ENCODE measurements at regions not wholly inside any gene's neighbourhood (a gene's known extent, or its start where the extent isn't known, plus 50 kb on each side); places are given as distances from the start of the nearest gene placed in this dataset.

GRCh38 chr15:95262866-95263564 is 1031.7 kb downstream of the MCTP2 start:
- peak; percentile 77 for DNase-seq

DNA sequence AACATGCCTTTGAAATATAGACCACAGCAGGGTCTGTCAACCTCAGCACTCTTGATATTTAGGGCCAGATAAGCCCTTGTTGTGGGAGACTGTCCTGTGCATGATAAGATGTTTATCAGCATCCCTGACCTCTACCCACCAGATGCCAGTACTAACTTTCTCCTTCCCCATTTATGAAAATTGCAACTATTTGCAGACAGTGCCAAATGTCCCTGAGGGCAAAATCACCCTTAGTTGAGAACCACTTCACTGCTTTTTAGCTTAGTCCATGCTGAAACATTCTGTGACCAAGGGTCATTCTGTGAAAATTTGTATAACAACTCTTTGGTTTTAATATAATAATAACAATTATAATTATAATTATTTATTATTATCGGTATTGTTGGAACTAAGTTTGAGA is 1032.4 kb downstream of the MCTP2 start:
- DNase-seq: no peak

GRCh38 chr15:95265419-95265997 is 1034.1 kb downstream of the MCTP2 start:
- DNase-seq: no peak

DNA sequence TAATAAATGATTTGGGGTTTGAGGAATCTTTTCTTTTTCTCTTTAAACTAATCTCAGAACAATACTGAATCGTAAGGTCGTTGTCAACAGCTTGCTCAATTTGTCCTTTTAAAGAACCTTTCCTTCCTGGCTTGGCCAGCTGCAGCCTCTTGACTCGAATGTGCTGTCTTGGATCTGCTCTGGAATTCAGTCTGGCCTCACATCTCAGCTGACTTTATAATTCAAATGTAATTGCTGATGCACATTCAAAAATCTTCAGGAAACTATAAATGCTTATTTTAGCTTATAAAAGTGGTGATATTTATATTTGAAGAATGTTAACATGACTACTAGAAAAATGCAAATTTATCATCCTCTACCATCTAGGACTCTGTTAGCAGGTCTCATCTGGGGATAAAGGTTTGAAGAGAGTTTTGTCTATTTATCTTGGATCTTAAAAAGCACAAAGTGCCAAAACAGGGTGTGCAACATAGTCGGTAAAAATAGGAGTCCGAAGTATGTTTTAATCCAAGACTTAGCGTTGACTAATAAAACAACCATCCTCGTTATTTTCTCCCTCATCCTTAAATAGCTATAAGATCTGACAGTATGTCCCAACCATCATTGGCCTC is 1035.2 kb downstream of the MCTP2 start:
- DNase-seq: no peak

DNA sequence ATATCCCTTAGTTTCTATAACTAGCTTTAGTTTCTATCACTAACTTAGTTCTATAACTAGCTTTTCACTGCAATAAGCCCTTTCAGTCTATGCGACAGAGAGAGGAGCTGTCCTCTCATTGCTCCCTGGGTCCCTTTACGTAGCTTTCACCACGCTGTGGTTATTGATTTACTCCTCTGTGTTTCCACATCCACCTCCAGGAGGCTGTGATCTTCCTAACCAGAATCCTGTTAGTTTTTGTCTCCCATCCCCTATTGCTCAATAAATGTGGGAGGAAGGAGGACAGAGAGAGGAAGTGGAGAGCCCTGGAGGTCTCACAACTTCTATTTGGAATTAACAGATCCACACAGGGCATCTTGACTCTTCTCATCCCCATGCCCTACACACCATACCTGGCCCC is 1036.1 kb downstream of the MCTP2 start:
- DNase-seq: no peak

DNA sequence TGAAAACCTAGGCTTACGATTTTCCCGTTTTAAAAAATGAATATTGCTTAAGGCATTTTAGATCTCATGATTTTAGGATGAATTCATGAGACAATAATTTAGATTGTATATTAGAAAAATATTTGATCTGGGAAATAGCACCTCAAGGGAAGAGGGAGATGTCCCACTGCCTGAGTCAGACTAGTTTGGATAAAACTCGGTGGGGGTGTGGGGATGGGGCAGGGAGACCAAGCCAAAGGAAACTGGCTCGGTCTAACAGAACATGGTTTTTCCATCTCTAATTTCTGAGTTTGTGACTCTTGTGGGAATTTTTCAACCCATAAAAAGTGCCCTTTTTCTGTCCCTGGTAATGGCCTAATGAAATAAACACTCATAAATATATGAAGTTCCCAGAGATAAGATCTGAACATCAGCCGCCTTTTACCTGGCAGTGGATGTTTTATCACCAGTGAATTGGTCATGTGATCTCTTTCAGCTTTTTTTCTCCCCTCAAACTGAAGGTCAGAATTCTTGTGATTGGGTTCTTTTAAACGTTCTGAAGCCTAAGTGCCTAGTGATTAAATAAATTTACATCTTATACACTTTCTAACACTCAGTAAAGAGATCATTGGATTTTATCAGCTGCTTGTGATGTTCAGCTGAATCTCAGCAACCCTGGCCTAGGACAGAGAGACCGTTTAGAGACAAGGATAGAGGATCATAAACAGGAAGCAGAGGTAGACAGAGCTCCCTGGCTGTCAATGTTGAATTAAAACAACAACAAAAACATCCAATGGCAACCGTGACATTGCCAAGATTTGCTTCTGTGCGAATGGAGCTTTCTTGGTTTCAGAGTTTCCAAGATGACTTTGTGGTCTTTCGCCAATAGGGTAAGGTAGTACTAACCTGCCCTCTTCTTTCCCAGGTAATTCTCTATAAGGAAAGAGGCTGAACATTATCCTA is 1038.2 kb downstream of the MCTP2 start:
- DNase-seq: no peak

DNA sequence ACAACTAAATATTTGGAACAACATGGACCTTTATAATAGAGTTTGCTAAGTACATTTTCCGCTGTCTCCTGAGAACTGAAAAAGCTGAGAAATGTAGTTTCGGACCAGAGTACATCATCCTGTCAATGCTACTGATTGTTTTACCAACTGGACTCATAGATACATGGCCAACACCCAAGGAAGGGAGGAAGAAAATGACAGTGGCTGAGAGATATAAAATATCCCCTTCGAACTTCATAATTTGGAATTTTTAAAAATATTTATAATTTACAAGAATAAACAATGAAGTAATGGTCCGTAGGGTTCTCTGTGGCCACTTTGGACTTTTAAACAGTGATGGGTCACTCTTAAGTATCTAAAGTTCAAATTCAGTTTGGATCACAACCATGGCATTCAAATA is 1042.7 kb downstream of the MCTP2 start:
- no peak for DNase-seq

DNA sequence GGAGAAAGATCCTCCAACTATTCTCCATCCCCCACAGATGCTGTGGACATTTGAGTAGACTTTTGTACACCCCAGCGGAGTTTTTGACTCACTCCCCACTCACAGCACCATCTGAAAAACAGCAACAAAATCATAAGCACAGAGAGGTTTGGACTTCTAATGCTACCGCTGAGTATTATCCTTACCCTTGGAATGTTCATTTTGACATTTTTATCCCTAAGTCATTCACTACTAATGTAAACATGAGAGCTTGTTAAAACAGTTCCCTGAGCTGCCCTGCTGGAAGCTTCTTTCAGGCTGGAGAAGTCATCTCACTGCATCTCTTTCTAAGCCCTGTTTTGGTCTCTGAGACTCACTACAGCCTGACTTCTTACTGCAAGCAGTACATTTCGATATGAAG is 1045.9 kb downstream of the MCTP2 start:
- DNase-seq: peak; percentile 78

- DNase-seq: no peak
Measured at GRCh38 chr15:95278532-95279245, 1047.3 kb downstream of the MCTP2 start.

- no peak for DNase-seq
Measured at GRCh38 chr15:95279277-95280019, 1048.1 kb downstream of the MCTP2 start.

DNA sequence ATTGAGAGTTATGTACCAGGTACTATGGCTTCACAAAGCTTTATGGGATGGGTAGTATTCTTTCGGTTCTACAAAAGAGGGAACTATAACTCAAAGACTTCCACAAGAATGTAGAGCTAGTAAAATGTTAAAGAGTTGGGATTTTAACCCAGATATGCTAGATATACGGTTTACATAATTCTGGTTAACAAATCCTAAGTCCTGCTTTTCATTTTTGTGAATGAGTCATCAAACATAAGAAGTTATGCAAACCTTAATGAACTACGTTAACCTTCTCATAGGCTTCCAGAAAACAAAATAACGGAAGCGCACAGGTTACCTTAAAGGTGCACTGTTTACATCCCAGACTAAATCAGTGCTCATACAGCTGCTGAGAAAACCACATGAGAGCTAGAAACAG is 1049.3 kb downstream of the MCTP2 start:
- no peak for DNase-seq

DNA sequence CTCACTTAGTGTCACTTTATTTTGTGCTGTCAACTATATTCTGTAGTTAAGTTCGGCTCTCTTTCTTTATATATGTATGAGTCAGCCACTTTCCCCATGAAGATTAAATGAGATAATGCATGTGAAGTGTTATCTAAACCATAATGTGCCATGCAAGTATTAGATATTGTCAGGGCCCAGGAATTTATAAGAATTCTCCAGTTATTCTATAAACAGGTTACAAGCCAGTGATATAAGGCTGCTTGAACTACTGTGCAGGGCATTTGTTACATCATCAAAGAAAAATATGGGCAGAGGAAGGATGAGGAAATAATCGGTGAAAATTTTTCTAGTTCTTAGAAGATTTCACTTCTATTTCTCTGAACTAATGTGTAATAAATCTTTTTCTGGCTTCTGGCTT is 1049.0 kb upstream of the NR2F2 start:
- DNase-seq: no peak

- DNase-seq: no peak
Measured at GRCh38 chr15:95284492-95284891, 1046.0 kb upstream of the NR2F2 start.

DNA sequence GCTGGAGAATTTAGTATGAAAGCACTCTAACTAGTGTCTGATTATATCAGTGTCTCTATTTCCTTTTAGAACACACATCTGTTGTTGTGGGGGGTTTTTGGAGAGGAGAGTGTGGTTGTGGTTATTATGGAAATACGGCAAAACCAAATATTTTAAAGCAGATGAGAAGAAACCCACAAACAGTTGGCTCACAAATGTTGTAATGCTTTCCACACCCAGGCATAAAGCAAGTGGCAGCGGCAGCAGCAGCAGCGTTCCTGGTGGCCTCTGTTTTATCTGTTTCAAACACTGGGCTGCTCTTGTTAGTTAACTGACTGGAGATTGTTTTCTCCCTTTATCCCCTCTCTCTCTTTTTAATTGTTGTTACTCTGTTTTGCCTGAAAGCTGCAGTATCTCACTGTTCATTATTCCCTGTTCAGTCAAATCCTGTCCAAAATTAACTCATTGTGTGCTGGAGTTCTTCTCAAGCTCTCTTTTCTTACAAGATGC is 1045.5 kb upstream of the NR2F2 start:
- peak; percentile 70 for DNase-seq

- no peak for DNase-seq
Measured at GRCh38 chr15:95286352-95286880, 1044.1 kb upstream of the NR2F2 start.

DNA sequence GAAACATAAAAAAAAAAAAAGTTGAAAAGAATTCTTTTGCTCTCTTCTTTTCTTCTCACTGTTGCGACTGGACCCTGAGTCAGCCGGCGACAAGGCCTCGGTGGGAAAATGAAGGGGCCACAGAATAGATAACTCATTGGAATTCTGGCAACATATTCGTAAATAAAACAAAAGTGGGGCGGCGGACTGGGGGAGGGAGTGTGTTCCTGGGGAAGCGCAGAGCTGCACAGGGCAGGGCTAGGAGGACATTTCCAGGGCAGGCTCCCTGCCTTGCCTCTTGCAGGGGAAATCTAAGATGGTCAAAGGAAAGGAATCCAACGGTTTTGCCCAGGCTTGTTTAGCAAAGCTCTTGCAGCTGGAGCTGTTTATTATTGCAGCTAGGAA is 1042.8 kb upstream of the NR2F2 start:
- DNase-seq: no peak

GRCh38 chr15:95288626-95289025 is 1041.9 kb upstream of the NR2F2 start:
- DNase-seq: no peak

DNA sequence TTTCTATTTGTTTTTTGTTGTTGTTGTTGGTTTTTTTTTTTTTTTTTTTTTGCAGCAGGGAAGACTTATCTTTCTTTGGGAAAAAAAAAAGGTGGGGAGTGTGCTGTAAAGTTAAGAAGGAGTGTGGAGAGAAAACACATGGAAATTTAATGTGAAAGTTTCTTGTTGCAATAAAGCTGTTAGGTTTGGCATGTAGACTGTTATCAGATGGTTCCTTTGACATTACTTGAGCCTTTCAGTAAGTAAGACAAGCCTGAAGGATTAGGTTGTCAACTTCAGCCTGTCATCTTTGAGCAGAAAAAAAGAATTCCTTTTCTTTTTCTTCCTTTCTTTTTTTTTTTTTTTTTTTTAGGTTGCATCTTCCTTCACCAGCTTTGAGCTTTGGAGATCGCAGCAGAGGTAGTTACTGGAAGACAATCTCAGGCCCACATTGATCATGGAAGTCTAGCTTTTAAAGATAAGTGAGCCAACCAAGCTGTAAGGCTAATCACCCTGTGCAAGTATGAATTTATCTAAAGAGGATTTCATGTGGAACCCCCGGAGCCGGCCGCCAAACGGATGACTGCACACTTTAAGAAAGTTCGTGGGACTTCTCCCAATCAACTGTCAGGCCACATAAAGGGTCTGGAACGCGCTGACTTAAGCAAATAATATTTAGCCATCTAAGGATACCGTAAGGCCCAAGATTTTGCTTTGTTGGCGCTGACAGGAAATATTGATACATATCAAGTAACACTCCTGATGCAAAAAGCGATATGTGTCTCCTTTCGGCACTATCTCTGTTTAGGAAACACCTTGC is 1040.1 kb upstream of the NR2F2 start:
- no peak for DNase-seq

GRCh38 chr15:95291898-95292472 is 1038.5 kb upstream of the NR2F2 start:
- DNase-seq: peak; percentile 51
